ENCODE measurements at regions not wholly inside any gene's neighbourhood (a gene's known extent, or its start where the extent isn't known, plus 50 kb on each side); places are given as distances from the start of the nearest gene placed in this dataset.

GRCh38 chr2:206387808-206388207 lies 55.5 kb upstream of the ADAM23 start:
- WGBS (ENCODE audit: insufficient coverage) = no CpG with 5 or more reads among the region's 3 CpGs
- Mint-ChIP-seq H3K36me3 (no peaks in the 10 kb centered on the region), H3K4me1 (no peaks in the 10 kb centered on the region), H3K27me3 (ENCODE audit: low read depth in 3 of 3) (peaks cover 0 to 5% (median 2%) of the 10 kb centered on the region in 3 donors), H3K4me3 (no peak overlapping the region), H3K9me3 (peaks cover 0 to 9% (median 1%) of the 10 kb centered on the region in 7 donors), H3K27ac (no peak overlapping the region)
- Histone ChIP-seq H3K9ac (ENCODE audit: insufficient read depth, low read length, poor library complexity, severe bottlenecking) (no peak overlapping the region), H3K9me3 (replicated peaks in 1 of 2; ENCODE audit: control insufficient read depth in 1 of 2, insufficient read depth in 1 of 2, low read length in 2 of 2) (peaks cover 5 to 8% of the 10 kb centered on the region in 2 donors), H3K4me1 (ENCODE audit: control insufficient read depth in 1 of 2, insufficient read depth in 2 of 2, low read length in 2 of 2) (no peaks in the 10 kb centered on the region), H2AFZ (ENCODE audit: insufficient read depth, low read depth, low read length, poor library complexity, severe bottlenecking) (no peak overlapping the region), H3K27me3 (ENCODE audit: control insufficient read depth in 2 of 2, insufficient read depth in 2 of 2, low read length in 2 of 2) (no peaks in the 10 kb centered on the region), H4K20me1 (ENCODE audit: insufficient read depth, low read length) (no peaks in the 10 kb centered on the region), H3K36me3 (replicated peaks in 1 of 2; ENCODE audit: control insufficient read depth in 1 of 2, insufficient read depth in 2 of 2, low read length in 2 of 2) (no peaks in the 10 kb centered on the region), H3K79me2 (ENCODE audit: insufficient read depth, low read length) (no peaks in the 10 kb centered on the region), H3K4me3 (replicated peaks in 1 of 3; ENCODE audit: low read depth in 2 of 3, low read length in 3 of 3) (no peak overlapping the region), H3K27ac (ENCODE audit: low read depth in 1 of 2, low read length in 2 of 2) (no peak overlapping the region), H3K4me2 (replicated peaks; ENCODE audit: extremely low read depth, low read length, poor library complexity, severe bottlenecking) (no peak overlapping the region)
- intact Hi-C loops (cut with micrococcal nuclease) = no loop called here
- no peak for DNase-seq
- no peak for TF ChIP-seq CTCF (IDR thresholded peaks at IDR 0.05)

- H3K9me3 Mint-ChIP-seq = peaks cover 0 to 5% (median 2%) of the 10 kb centered on the region in 7 donors
- no peaks in the 10 kb centered on the region for H3K79me2 ChIP-seq (ENCODE audit: insufficient read depth, low read length)
- peaks cover under 1 to 7% of the 10 kb centered on the region in 2 donors for H3K9me3 ChIP-seq (replicated peaks in 1 of 2; ENCODE audit: control insufficient read depth in 1 of 2, insufficient read depth in 1 of 2, low read length in 2 of 2)
- no peak for TF ChIP-seq CTCF (IDR thresholded peaks at IDR 0.05)
- H3K4me1 Mint-ChIP-seq = no peaks in the 10 kb centered on the region
- H3K36me3 ChIP-seq (replicated peaks in 1 of 2; ENCODE audit: control insufficient read depth in 1 of 2, insufficient read depth in 2 of 2, low read length in 2 of 2) = no peaks in the 10 kb centered on the region
- no peaks in the 10 kb centered on the region for H4K20me1 ChIP-seq (ENCODE audit: insufficient read depth, low read length)
- no peak overlapping the region for H3K4me3 ChIP-seq (replicated peaks in 1 of 3; ENCODE audit: low read depth in 2 of 3, low read length in 3 of 3)
- no peak overlapping the region for H3K27ac Mint-ChIP-seq
- H3K27me3 ChIP-seq (ENCODE audit: control insufficient read depth in 2 of 2, insufficient read depth in 2 of 2, low read length in 2 of 2) = no peaks in the 10 kb centered on the region
- no peaks in the 10 kb centered on the region for H3K36me3 Mint-ChIP-seq
- H2AFZ ChIP-seq (ENCODE audit: insufficient read depth, low read depth, low read length, poor library complexity, severe bottlenecking) = no peak overlapping the region
- H3K4me1 ChIP-seq (ENCODE audit: control insufficient read depth in 1 of 2, insufficient read depth in 2 of 2, low read length in 2 of 2) = no peaks in the 10 kb centered on the region
- H3K9ac ChIP-seq (ENCODE audit: insufficient read depth, low read length, poor library complexity, severe bottlenecking) = no peak overlapping the region
- no peak overlapping the region for H3K27ac ChIP-seq (ENCODE audit: low read depth in 1 of 2, low read length in 2 of 2)
- no peak overlapping the region for H3K4me3 Mint-ChIP-seq
- H3K27me3 Mint-ChIP-seq (ENCODE audit: low read depth in 3 of 3) = peaks cover 0 to 5% (median 3%) of the 10 kb centered on the region in 3 donors
- intact Hi-C loops (cut with micrococcal nuclease) = no loop called here
- H3K4me2 ChIP-seq (replicated peaks; ENCODE audit: extremely low read depth, low read length, poor library complexity, severe bottlenecking) = no peak overlapping the region
- DNase-seq = no peak
Observed at GRCh38 chr2:206388698-206389097, 54.6 kb upstream of the ADAM23 start.

All from CD14-positive monocyte (primary cell).